ENCODE measurements at regions not wholly inside any gene's neighbourhood (a gene's known extent, or its start where the extent isn't known, plus 50 kb on each side); places are given as distances from the start of the nearest gene placed in this dataset.

GRCh38 chrX:14124562-14124961 is 94.9 kb upstream of the GEMIN8 start:
- Mint-ChIP-seq H3K27me3 (ENCODE audit: unreplicated experiment) (no peaks in the 10 kb centered on the region), H3K36me3 (ENCODE audit: unreplicated experiment) (no peaks in the 10 kb centered on the region), H3K4me3 (ENCODE audit: unreplicated experiment) (no peak overlapping the region), H3K27ac (ENCODE audit: unreplicated experiment) (no peak overlapping the region), H3K4me1 (ENCODE audit: low read depth, unreplicated experiment) (peaks cover 3% of the 10 kb centered on the region), H3K9me3 (ENCODE audit: unreplicated experiment) (no peaks in the 10 kb centered on the region)
- DNase-seq = no peak
- no peak for TF ChIP-seq CTCF (IDR thresholded peaks at IDR 0.05; ENCODE audit: partially characterized antibody, unreplicated experiment)

DNA sequence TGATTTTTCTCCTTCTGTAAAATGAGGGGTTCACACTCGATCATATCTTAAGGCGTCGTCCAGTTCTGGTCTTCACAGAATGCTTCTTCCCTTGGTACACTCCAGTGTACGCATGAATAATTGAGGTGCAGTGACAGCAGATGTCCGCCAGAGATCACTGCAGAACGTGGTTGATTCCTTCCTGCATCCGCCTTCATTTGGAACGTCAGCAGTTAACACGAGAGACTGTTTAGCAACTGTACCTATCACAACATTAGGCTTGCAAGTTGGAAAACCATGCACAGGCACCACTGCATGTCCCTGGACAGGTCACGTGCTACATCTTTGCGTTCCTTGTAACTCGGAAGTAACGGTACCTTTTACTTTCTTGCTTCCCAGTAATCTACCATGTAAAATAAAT is 66.0 kb upstream of the GEMIN8 start:
- peak; percentile 53 for DNase-seq
- no peaks in the 10 kb centered on the region for H3K9me3 Mint-ChIP-seq (ENCODE audit: unreplicated experiment)
- peak; percentile 52 for TF ChIP-seq CTCF (IDR thresholded peaks at IDR 0.05; ENCODE audit: partially characterized antibody, unreplicated experiment)

DNA sequence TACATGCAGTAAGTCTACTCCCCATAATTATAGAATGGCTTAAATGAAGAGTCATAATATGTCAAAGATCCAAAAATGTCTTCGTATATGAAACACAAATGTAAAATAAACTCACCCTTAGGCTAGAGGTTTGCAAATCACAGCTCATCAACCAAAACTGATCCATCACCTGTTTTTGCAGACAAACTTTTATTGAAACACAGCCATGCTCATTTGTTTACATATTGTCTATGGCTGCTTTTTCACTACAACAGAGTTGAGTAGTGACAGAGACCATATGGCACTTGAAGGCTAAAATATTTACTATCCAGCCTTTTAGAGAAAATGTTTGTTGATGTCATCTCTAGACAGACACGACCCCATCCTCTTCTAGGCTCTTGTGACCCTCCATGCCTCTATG is 64.5 kb upstream of the GEMIN8 start:
- H3K9me3 Mint-ChIP-seq (ENCODE audit: unreplicated experiment) = no peaks in the 10 kb centered on the region
- no peak overlapping the region for H3K27ac Mint-ChIP-seq (ENCODE audit: unreplicated experiment)
- no peaks in the 10 kb centered on the region for H3K27me3 Mint-ChIP-seq (ENCODE audit: unreplicated experiment)

More for the DNA sequence above, 66.0 kb upstream of the GEMIN8 start:
- Mint-ChIP-seq H3K36me3 (ENCODE audit: unreplicated experiment) (no peaks in the 10 kb centered on the region), H3K4me1 (ENCODE audit: low read depth, unreplicated experiment) (no peaks in the 10 kb centered on the region), H3K4me3 (ENCODE audit: unreplicated experiment) (no peak overlapping the region), H3K27ac (ENCODE audit: unreplicated experiment) (no peak overlapping the region), H3K27me3 (ENCODE audit: unreplicated experiment) (no peaks in the 10 kb centered on the region)

GRCh38 chrX:14084466-14084865 is 54.8 kb upstream of the GEMIN8 start:
- Mint-ChIP-seq H3K4me1 (ENCODE audit: low read depth, unreplicated experiment) (peaks cover 6% of the 10 kb centered on the region), H3K9me3 (ENCODE audit: unreplicated experiment) (no peaks in the 10 kb centered on the region), H3K27me3 (ENCODE audit: unreplicated experiment) (no peaks in the 10 kb centered on the region), H3K36me3 (ENCODE audit: unreplicated experiment) (no peaks in the 10 kb centered on the region), H3K27ac (ENCODE audit: unreplicated experiment) (no peak overlapping the region), H3K4me3 (ENCODE audit: unreplicated experiment) (no peak overlapping the region)
- TF ChIP-seq CTCF (IDR thresholded peaks at IDR 0.05; ENCODE audit: partially characterized antibody, unreplicated experiment) = no peak
- DNase-seq = no peak

More for the DNA sequence above, 64.5 kb upstream of the GEMIN8 start:
- no peak for DNase-seq
- no peaks in the 10 kb centered on the region for H3K4me1 Mint-ChIP-seq (ENCODE audit: low read depth, unreplicated experiment)
- no peak overlapping the region for H3K4me3 Mint-ChIP-seq (ENCODE audit: unreplicated experiment)
- TF ChIP-seq CTCF (IDR thresholded peaks at IDR 0.05; ENCODE audit: partially characterized antibody, unreplicated experiment) = no peak
- H3K36me3 Mint-ChIP-seq (ENCODE audit: unreplicated experiment) = no peaks in the 10 kb centered on the region

DNA sequence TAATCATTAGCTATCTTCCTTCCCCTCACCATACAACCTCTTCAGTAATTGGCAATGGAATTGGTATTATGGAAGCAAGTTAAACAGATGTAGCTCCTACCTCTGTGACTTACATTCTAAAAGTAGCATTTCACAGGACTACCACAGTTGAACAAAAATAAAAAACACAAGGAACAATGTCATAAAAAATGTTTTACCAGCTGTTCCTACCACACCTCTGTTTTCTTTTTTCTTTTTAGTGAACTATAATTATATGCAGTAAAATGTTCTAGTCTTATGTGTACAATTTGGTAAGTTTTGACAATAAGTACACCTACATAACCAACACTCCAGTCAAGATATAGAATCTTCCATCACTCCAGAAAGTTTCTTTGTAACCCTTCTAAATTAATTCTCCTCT is 54.1 kb upstream of the GEMIN8 start:
- H3K27me3 Mint-ChIP-seq (ENCODE audit: unreplicated experiment) = no peaks in the 10 kb centered on the region
- no peak overlapping the region for H3K4me3 Mint-ChIP-seq (ENCODE audit: unreplicated experiment)
- no peaks in the 10 kb centered on the region for H3K9me3 Mint-ChIP-seq (ENCODE audit: unreplicated experiment)
- no peak overlapping the region for H3K27ac Mint-ChIP-seq (ENCODE audit: unreplicated experiment)
- no peak for TF ChIP-seq CTCF (IDR thresholded peaks at IDR 0.05; ENCODE audit: partially characterized antibody, unreplicated experiment)
- DNase-seq = no peak
- H3K36me3 Mint-ChIP-seq (ENCODE audit: unreplicated experiment) = no peaks in the 10 kb centered on the region
- H3K4me1 Mint-ChIP-seq (ENCODE audit: low read depth, unreplicated experiment) = peaks cover 6% of the 10 kb centered on the region

All from glutamatergic neuron (in vitro differentiated cells).